ENCODE measurements at regions not wholly inside any gene's neighbourhood (a gene's known extent, or its start where the extent isn't known, plus 50 kb on each side); places are given as distances from the start of the nearest gene placed in this dataset.

DNA sequence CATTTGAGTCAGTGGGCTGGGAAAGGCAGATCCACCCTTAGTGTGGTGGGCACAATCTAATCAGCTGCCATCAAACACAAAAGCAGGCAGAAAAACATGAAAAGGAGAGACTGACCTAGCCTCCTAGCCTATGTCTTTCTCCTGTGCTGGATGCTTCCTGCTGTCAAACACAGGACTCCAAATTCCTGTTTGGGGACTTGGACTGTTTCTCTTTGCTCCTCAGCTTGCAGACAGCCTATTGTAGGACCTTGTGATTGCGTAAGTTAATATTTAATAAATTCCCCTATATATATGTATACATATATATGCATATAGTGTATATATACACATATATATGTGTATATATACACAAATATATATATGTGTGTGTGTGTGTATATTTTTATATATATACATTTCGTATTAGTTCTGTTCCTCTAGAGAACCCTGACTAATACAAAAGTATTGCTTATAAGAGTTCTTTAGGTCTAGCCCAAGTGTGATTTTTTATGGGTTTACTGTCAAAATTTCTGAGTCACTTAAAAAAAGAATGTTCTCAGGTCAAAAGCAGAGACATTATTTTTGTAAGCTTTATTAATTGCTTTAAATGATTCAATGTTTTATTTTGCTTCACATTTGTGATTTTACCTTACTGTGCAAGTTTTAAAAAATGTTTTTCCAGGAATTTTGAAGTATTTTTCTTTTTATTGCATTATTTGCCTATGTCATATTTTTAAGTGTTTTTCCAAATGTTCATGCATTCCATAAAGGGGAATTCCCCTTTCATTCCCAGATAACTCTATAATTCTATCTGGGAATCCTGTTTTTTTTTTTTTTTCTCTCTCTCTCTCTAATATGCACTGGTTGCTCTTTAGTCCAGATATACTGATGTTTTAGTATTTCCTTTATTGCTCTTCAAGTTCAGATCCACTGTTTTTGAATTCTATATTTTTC is 92.1 kb upstream of the ADAMTS5 start:
- Histone ChIP-seq H3K36me3 (ENCODE audit: control insufficient read depth in 4 of 4, insufficient read depth in 4 of 4, low read length in 4 of 4) (no peaks in the 10 kb centered on the region), H3K27ac (ENCODE audit: low read depth in 1 of 2, low read length in 1 of 2) (no peak overlapping the region), H3K4me3 (no peak overlapping the region), H3K9ac (ENCODE audit: insufficient read depth in 1 of 2, low read length in 2 of 2) (no peak overlapping the region), H3K27me3 (ENCODE audit: control insufficient read depth in 3 of 3, insufficient read depth in 3 of 3, low read length in 2 of 3) (no peaks in the 10 kb centered on the region), H3K4me1 (ENCODE audit: control insufficient read depth in 5 of 5, insufficient read depth in 5 of 5, low read length in 5 of 5) (no peaks in the 10 kb centered on the region), H3K9me3 (ENCODE audit: control insufficient read depth in 4 of 4, insufficient read depth in 3 of 4, low read length in 3 of 4) (peaks cover 0 to 9% (median 5%) of the 10 kb centered on the region in 4 donors)
- ATAC-seq (ENCODE audit: insufficient read depth, low FRiP score) (no peak), DNase-seq (no peak)
- WGBS, 2 donors: 88 to 89% methylated on average over 2 of the region's 2 CpGs
- TF ChIP-seq, protein P1, sequence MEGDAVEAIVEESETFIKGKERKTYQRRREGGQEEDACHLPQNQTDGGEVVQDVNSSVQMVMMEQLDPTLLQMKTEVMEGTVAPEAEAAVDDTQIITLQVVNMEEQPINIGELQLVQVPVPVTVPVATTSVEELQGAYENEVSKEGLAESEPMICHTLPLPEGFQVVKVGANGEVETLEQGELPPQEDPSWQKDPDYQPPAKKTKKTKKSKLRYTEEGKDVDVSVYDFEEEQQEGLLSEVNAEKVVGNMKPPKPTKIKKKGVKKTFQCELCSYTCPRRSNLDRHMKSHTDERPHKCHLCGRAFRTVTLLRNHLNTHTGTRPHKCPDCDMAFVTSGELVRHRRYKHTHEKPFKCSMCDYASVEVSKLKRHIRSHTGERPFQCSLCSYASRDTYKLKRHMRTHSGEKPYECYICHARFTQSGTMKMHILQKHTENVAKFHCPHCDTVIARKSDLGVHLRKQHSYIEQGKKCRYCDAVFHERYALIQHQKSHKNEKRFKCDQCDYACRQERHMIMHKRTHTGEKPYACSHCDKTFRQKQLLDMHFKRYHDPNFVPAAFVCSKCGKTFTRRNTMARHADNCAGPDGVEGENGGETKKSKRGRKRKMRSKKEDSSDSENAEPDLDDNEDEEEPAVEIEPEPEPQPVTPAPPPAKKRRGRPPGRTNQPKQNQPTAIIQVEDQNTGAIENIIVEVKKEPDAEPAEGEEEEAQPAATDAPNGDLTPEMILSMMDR (IDR thresholded peaks at IDR 0.05; ENCODE audit: control extremely low read depth, extremely low read depth): no peak

DNA sequence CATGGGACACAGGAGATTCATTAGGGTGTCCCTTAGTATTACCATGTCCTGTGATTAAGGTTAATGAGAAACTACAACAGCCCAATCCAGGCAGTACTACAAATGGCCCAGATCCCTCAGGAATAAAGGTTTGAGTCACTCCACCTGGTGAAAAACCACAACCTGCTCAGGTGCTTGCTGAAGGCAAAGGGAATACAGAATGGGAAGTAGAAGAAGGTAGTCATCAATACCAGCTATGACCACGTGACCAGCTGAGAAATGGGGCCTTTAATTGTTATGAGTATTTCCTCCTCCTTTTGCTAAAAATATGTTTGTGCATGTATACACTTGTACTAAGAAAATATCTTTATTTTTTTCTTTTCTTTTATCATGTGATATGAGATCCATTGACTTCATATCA is 91.1 kb upstream of the ADAMTS5 start:
- TF ChIP-seq, protein P1 (IDR thresholded peaks at IDR 0.05; ENCODE audit: control extremely low read depth, extremely low read depth): no peak
- Histone ChIP-seq H3K36me3 (ENCODE audit: control insufficient read depth in 4 of 4, insufficient read depth in 4 of 4, low read length in 4 of 4) (no peaks in the 10 kb centered on the region), H3K4me1 (ENCODE audit: control insufficient read depth in 5 of 5, insufficient read depth in 5 of 5, low read length in 5 of 5) (no peaks in the 10 kb centered on the region), H3K9ac (ENCODE audit: insufficient read depth in 1 of 2, low read length in 2 of 2) (no peak overlapping the region), H3K27me3 (ENCODE audit: control insufficient read depth in 3 of 3, insufficient read depth in 3 of 3, low read length in 2 of 3) (no peaks in the 10 kb centered on the region), H3K9me3 (ENCODE audit: control insufficient read depth in 4 of 4, insufficient read depth in 3 of 4, low read length in 3 of 4) (peaks cover 0 to 8% (median 3%) of the 10 kb centered on the region in 4 donors), H3K27ac (ENCODE audit: low read depth in 1 of 2, low read length in 1 of 2) (no peak overlapping the region), H3K4me3 (no peak overlapping the region)
- WGBS, 2 donors: 79 to 88% methylated on average over 1 of the region's 1 CpG
- ATAC-seq (ENCODE audit: insufficient read depth, low FRiP score) (no peak), DNase-seq (no peak)

DNA sequence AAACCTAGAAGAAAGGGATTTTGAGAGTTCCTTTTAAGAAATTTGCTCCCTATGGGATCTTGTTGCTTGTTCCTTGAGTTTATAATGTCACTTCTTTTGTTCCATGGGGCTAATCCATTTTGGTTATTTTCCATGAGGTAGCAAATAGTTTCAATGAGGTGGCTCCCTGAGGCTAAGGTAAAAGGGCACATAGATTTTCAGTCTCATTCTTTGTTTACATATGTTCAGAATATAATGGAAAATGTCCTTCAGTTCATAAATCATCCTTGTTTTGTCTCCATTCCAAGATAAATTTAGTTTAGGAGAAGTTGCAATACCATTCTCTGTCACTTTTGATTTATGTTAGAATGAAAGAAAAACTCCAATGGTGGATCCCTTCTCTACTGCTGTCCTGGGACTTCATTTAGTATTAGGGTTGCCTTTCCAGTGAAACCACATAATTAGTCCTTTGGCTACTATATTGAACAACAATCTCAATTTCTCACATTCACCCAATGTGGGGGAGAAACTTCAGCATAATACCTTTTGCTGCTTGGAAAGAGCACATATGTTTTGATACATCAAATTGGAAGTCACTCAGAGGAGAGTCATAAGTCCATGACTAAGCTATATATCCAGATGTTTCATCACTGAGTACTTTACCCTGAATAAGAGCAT is 80.9 kb upstream of the ADAMTS5 start:
- DNase-seq (peak in 1 of 3 donors; percentile 42), ATAC-seq (ENCODE audit: insufficient read depth, low FRiP score) (no peak)
- Histone ChIP-seq H3K4me3 (no peak overlapping the region), H3K27me3 (ENCODE audit: control insufficient read depth in 3 of 3, insufficient read depth in 3 of 3, low read length in 2 of 3) (no peaks in the 10 kb centered on the region), H3K36me3 (ENCODE audit: control insufficient read depth in 4 of 4, insufficient read depth in 4 of 4, low read length in 4 of 4) (no peaks in the 10 kb centered on the region), H3K9me3 (ENCODE audit: control insufficient read depth in 4 of 4, insufficient read depth in 3 of 4, low read length in 3 of 4) (no peaks in the 10 kb centered on the region), H3K4me1 (ENCODE audit: control insufficient read depth in 5 of 5, insufficient read depth in 5 of 5, low read length in 5 of 5) (peaks cover 0 to 12% (median 3%) of the 10 kb centered on the region in 5 donors), H3K27ac (ENCODE audit: low read depth in 1 of 2, low read length in 1 of 2) (no peak overlapping the region), H3K9ac (ENCODE audit: insufficient read depth in 1 of 2, low read length in 2 of 2) (no peak overlapping the region)
- TF ChIP-seq, protein P1 (IDR thresholded peaks at IDR 0.05; ENCODE audit: control extremely low read depth, extremely low read depth): no peak

All from lung (tissue), 11 donors.